HG02884 (cell line): ENCODE measurements at regions not wholly inside any gene's neighbourhood (a gene's known extent, or its start where the extent isn't known, plus 50 kb on each side); places are given as distances from the start of the nearest gene placed in this dataset.

ENCODE experiments used
- ATAC-seq: cut with Tn5 transposase; IDR thresholded peaks from one replicate; pipeline ENCODE4 v1.9.1; 2021; ENCODE audit warnings: mild to moderate bottlenecking, moderate library complexity; ENCODE audit not compliant: unreplicated experiment

DNA sequence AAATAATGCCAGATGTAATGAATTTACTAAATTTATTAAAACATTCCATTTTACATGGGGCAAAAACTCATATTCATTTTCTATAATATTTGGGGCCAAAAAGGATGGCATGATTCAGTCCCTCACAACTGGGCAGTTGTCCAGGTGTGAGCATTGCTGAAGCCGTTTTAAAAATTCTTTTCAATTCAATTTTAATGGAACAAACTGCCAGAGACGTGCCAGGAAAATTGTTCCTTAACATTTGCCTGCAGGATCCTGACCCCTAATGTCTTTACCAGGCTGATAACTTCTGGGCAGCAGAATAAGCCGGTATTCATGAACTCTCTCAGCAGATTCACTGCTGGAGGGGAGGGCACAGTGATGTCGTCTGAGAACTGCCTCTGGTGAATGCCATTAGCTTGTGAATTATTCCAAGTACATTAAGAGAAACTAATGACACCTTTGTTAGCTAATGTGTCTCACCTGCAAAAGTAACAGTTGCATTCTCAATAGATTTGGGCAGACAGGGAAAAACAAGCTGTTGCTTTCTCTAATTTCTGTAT is 1445.1 kb upstream of the TENM3 start:
- no peak for ATAC-seq

GRCh38 chr4:180799798-180800197 is 1443.4 kb upstream of the TENM3 start:
- no peak for ATAC-seq

DNA sequence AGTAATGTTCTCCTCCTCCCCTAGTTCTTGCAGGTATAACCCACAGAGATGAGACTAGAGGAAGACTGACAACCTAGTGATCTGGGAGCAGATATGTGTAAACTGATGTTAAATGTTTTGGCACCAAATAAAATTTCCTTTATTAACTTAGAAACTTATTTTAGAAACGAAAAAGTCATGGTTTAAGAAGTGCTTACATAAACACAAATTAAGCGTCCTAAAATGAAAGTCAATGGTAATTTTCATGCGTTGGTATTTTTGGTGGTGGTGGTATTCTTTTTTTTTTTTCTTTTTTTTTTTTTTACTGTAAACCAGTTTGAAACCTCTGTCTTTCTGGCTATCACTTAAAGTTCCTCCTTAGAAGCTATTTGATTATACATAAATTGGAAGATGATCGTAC is 1438.1 kb upstream of the TENM3 start:
- no peak for ATAC-seq

- no peak for ATAC-seq
Measured at GRCh38 chr4:180808862-180809261, 1434.3 kb upstream of the TENM3 start.

GRCh38 chr4:180809439-180809838 is 1433.8 kb upstream of the TENM3 start:
- no peak for ATAC-seq

DNA sequence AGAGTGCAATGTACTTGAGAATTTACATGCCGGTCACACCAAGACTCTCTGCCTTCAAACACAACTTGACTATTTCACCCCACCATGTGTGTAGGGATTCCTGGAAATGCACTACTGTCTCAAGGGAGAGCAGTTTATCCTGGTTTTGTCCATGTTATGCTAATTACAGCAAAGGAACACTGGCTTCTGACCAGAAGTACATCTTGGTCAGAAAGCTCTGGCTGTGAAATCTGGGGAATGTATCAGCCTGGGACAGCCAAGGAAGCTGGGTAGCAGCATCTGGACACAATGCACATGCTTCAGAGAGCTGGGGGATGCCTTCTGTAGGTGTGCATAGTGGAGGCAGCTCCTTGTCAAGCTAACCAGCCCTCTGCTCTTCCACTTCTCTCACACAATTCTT is 1432.6 kb upstream of the TENM3 start:
- ATAC-seq, result no peak

- no peak for ATAC-seq
Measured at GRCh38 chr4:180811556-180811955, 1431.6 kb upstream of the TENM3 start.

GRCh38 chr4:180812783-180813182 is 1430.4 kb upstream of the TENM3 start:
- no peak for ATAC-seq

DNA sequence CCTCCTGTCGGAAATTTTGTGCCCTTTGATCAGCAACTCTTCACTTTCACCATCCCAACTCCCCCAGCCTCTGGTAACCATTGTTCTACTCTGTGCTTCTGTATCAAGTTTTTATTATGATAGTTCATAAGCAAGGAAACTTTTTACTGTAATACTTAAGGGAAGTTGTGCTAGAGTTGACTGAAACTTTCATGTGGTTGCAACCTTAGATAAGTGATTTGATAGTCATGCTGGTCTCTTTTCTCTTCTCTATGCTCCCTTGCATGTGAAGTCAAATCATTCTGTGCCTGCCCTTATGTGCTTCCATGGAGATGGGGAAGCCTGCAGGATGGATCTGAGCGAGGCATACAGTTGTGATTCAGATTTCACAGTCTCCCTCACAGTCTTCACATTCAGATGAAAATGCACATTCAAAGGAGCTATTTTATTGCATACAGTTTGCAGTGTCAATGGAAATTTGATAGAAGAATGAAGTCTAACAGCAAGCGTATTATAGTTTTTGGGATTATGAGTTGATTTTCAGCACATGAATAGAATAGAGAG is 1428.3 kb upstream of the TENM3 start:
- no peak for ATAC-seq

GRCh38 chr4:180817529-180817928 is 1425.7 kb upstream of the TENM3 start:
- no peak for ATAC-seq

GRCh38 chr4:180823108-180823507 is 1420.1 kb upstream of the TENM3 start:
- no peak for ATAC-seq

DNA sequence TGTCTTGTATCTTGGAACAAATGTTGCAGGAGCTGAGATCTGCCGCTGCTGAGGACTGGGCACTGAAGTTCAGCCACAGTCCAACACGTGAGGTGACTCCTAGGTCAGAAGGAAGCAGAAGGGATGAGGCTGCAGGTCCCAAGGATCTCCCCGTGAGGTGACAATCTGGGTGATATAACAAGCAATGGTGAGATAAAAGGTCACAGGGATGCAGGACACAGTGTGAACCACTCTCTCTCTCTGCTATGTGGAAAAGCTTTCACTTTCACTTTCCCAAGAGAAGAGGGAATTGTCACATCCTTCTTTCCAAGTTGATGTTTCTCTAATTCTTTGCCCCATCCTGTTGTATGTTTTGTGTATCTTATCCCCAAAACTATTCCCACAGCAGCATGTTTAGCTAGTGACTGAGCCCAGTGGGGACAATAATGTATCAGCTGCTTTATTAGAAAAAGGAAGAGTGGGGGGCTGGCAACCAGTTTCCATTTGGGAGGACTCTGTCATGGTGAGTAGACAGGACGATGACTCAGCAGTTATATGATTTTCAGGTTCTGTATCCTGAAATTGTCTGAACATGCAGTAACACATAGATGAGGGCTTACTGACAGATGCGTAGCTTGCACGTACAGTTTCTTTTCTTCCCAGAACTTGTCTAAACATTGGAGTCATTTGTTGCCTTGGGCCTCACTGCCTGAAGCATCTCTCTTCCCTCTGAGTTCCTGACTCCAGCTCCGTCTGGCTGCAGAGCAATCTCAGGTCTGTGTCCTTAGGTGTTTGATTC is 1415.8 kb upstream of the TENM3 start:
- no peak for ATAC-seq

DNA sequence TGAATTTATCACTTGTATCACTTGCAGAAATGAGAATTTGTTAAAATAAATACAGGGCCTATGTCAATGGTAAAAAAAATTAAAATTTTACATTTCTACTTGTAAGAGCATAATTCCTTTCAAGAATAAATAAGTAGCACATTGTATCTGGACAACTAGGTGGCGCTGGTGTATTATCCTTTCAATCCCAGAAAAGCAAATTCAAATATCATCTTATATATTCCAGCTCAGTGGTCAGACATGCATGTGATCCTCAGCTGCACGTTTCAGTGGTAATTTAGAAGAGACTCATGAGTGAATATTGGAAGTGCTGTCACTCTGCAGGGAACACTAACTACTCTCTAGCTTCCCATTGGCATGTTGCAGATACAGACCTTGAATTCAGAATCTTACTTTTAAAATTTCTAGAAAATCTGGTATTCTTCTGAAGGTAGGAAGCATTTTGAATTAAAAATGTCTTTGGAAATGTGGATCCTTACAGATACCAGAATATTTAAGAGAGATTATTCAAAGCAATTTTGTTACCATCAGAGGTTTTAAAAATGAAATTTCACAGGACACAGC is 1414.7 kb upstream of the TENM3 start:
- no peak for ATAC-seq

DNA sequence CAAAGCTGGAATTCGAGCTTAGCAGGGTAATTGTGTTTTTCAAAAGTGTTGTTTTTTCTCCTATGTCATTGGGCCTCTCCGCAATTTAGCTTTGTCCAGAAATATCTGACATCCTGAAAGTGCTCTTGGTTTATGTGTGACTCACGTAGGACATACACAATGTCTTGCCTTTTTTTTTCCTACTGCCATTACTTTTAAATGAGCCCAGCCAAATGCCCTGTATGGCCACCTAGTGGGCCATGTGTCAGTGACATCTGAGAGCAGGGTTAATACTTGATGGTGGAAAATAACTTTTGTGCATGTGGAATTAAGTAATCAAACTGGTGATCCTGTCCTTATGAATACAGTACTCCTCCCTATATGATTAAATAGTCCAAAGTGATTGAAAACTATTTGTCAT is 1411.1 kb upstream of the TENM3 start:
- ATAC-seq, result no peak

DNA sequence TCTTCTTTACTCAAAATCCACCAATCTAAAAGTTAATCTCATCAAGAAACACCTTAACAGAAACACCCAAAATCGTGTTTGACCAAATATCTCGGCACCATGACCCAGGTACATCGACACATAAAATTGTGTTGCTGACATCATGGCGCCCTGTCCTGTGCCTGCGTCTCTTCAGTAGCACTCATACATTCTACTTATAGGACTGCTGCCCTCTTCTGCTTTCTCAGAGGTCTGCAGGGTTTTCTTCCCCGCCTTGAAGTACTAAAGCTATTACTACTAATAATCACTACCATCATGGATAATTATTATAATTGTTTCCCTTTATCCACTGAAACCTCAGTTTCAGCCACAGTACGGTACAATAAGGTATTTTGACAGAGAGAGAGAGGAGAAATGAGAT is 1403.1 kb upstream of the TENM3 start:
- no peak for ATAC-seq

GRCh38 chr4:180850318-180850940 is 1392.8 kb upstream of the TENM3 start:
- ATAC-seq, result no peak

DNA sequence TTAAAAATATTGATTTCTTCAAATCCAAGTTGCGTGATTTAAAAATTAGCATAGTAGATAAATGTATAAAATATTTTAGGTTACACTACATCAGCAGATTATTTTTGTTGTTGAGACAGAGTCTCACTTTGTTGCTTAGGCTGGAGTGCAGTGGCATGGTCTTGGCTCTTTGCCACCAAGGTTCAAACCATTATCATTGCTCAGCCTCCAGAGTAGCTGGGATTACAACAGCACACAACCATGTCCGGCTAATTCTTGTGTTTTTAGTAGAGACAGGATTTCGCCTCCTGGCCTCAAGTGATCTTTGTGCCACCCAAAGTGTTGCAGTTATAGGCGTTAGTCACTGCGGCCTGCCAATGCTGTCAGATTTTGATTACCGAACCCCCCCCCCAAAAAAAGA is 1390.5 kb upstream of the TENM3 start:
- ATAC-seq, result no peak

- no peak for ATAC-seq
Measured at GRCh38 chr4:180855184-180855583, 1388.0 kb upstream of the TENM3 start.

- ATAC-seq, result no peak
Measured at GRCh38 chr4:180860089-180860720, 1383.0 kb upstream of the TENM3 start.

- no peak for ATAC-seq
Measured at GRCh38 chr4:180861651-180862050, 1381.6 kb upstream of the TENM3 start.

DNA sequence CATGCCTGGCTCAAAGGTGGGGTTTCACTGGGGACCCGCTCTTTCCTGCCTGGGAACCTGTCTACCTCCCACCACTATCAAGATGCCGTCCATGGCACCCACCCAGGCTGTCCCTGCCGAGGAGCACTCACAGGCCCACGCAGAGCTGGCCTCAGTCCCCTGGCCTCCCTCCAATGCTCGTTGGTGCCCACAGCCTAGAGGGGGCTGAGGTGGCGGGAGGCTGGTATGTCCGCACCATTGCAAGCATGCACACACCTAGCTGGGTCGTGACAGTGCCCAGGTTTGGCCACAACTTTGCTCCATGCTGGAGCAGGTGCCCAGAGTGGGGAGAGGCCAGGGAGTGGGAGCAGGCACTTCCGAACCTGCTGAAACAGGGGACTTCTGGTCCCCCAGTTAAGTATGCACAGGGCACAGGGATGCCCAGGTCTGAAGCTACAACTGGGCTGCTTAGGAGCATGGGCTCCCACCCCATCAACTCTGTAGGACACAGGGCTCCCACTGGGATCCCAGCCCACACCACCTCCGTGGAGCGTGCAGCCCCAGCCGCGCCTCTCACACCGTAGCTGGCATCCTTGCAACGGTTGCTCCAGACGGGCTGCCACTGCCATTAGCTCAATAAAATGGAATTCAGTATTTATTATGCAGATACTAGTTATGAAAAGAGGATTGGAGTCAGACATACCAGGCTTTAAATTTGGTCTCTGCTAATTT is 1376.1 kb upstream of the TENM3 start:
- no peak for ATAC-seq
